Skeletal muscle tissue (tissue), 3 donors: ENCODE measurements at regions not wholly inside any gene's neighbourhood (a gene's known extent, or its start where the extent isn't known, plus 50 kb on each side); places are given as distances from the start of the nearest gene placed in this dataset.
"Not testable (repeated sequence)": the region's sequence is repeated elsewhere in the genome, so short reads cannot be mapped to it uniquely, and the experiment has no call there.

Experiments
- H3K27ac ChIP-seq: one replicate; pipeline ENCODE4 v1.7.0; 2013; ENCODE audit warnings: mild to moderate bottlenecking, low read depth, low read length, inconsistent platforms
- H3K27me3 ChIP-seq, 3 donors: one replicate each; pipeline ENCODE4 v1.7.0; 2013; ENCODE audit warnings: low read length in 3 of 3; ENCODE audit not compliant: control insufficient read depth in 3 of 3, insufficient read depth in 3 of 3
- H3K36me3 ChIP-seq, 3 donors: one replicate each; pipeline ENCODE4 v1.7.0; 2013; ENCODE audit warnings: low read length in 3 of 3; ENCODE audit not compliant: control insufficient read depth in 3 of 3, insufficient read depth in 3 of 3
- H3K4me1 ChIP-seq, 3 donors: one replicate each; pipeline ENCODE4 v1.7.0; 2013; ENCODE audit warnings: low read length in 3 of 3, mild to moderate bottlenecking in 3 of 3; ENCODE audit not compliant: control insufficient read depth in 3 of 3, insufficient read depth in 3 of 3
- H3K4me3 ChIP-seq, 3 donors: one replicate each; pipeline ENCODE4 v1.7.0; 2013; ENCODE audit warnings: low read length in 3 of 3
- H3K9ac ChIP-seq, 3 donors: one replicate each; pipeline ENCODE4 v1.7.0; 2013; ENCODE audit warnings: low read length in 3 of 3, mild to moderate bottlenecking in 3 of 3, moderate library complexity in 2 of 3, low read depth in 1 of 3
- H3K9me3 ChIP-seq, 3 donors: one replicate each; pipeline ENCODE4 v1.7.0; 2013; ENCODE audit warnings: low read length in 3 of 3; ENCODE audit not compliant: control insufficient read depth in 3 of 3
- donor health status: Osteomylitis.

DNA sequence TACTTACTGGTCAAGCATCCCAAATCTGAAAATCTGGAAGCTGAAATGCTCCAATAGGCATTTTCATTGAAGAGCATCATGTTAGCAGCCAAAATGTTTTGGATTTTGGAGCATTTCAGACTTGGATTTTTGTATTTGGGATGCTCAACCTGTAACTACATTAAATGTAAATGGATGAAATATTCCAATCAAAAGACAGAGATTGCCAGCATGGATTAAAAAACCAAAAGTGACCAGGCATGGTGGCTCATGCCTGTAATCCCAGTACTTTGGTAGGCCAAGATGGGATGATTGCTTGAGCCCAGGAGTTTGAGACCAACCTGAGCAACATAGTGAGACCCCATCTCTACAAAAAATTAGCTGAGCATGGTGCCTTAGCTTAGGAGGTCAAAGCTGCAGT lies 110.3 kb downstream of the URB2 start:
- Histone ChIP-seq H3K4me3 (no peak overlapping the region), H3K4me1 (no peaks in the 10 kb centered on the region), H3K9me3 (peaks cover 0 to 16% (median 2%) of the 10 kb centered on the region in 3 donors), H3K27me3 (no peaks in the 10 kb centered on the region), H3K27ac (no peak overlapping the region), H3K9ac (no peak overlapping the region), H3K36me3 (no peaks in the 10 kb centered on the region)

DNA sequence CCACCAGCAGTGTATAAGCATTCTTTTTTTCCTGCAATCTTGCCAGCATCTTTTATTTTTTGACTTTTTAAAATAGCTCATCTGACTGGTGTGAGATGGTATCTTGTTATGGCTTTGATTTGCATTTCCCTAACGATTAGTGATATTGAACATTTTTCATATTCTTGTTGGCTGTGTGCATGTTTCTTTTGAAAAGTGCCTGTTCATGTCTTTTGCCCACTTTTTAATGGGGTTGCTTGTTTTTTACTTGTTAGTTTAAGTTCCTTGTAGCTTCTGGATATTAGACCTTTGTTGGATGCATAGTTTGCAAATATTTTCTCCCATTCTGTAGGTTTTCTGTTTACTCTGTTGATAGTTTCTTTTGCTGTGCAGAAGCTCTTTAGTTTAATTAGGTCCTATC lies 116.6 kb downstream of the URB2 start:
- not testable (repeated sequence) for H3K9me3 ChIP-seq, H3K4me3 ChIP-seq, H3K9ac ChIP-seq, H3K36me3 ChIP-seq, H3K27me3 ChIP-seq, H3K27ac ChIP-seq, H3K4me1 ChIP-seq

DNA sequence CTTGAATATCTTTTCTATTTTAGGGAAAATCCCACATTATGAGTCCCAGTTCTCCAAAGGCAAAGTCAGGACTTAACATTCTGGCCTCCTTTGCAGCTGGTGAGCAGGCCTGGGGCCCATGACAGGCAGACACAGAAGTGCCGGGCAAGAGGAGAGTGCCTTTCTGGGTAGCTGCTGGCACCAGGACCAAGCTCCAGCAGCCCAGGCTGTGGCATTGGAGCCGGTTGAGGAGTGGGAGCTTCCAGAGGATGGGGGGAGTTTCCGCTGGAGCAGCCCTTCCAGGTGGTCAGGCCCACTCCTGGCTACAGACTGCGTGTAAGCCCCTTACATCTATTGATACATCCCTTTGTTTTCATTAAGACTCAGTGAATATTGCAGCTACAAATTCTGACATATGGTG lies 123.9 kb downstream of the URB2 start:
- Histone ChIP-seq H3K9me3 (no peaks in the 10 kb centered on the region), H3K27me3 (no peaks in the 10 kb centered on the region), H3K9ac (no peak overlapping the region), H3K36me3 (no peaks in the 10 kb centered on the region), H3K4me1 (no peaks in the 10 kb centered on the region), H3K27ac (no peak overlapping the region), H3K4me3 (no peak overlapping the region)

DNA sequence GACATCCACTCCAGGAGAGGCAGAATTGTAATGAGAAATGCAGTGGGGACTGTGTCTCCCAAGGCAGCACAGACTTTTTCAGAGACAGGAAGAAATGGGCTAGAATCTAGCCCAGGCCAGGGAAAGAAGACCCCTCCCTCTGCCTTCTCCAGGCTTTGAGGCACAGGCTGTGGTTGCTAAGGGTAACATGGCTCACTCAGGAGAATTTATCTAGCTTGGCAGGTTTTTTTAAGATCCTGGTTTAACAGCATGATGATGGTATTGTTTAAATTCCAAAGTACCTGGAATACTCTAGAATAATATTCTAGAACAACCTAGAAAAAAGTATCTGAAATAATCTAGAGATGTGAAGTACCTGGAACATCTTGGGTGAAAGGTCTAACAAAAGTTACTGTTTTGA lies 125.6 kb downstream of the URB2 start:
- Histone ChIP-seq H3K27me3 (no peaks in the 10 kb centered on the region), H3K36me3 (no peaks in the 10 kb centered on the region), H3K4me3 (no peak overlapping the region), H3K9me3 (no peaks in the 10 kb centered on the region), H3K9ac (no peak overlapping the region), H3K4me1 (no peaks in the 10 kb centered on the region), H3K27ac (no peak overlapping the region)

DNA sequence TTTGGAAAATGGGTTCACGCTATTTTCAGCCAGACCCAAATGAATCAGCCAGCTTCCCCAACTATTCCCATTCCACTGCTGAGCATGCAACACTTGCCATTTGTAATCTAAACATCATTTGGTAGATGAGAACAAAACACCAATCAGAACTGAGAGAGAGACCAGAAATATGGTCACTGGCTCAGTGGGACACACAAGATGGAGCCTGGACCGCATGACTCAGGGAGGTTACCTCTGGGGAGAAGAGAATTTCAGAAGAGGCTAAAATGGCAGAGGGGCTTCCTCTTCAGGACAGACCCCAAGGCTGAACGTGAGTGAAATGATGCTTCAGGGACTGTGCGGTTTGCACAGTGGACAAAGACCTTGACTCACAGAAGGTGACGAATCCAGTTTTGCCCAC lies 126.6 kb downstream of the URB2 start:
- H3K27ac ChIP-seq, result no peak overlapping the region
- H3K4me3 ChIP-seq, result no peak overlapping the region
- no peak overlapping the region for H3K9ac ChIP-seq

DNA sequence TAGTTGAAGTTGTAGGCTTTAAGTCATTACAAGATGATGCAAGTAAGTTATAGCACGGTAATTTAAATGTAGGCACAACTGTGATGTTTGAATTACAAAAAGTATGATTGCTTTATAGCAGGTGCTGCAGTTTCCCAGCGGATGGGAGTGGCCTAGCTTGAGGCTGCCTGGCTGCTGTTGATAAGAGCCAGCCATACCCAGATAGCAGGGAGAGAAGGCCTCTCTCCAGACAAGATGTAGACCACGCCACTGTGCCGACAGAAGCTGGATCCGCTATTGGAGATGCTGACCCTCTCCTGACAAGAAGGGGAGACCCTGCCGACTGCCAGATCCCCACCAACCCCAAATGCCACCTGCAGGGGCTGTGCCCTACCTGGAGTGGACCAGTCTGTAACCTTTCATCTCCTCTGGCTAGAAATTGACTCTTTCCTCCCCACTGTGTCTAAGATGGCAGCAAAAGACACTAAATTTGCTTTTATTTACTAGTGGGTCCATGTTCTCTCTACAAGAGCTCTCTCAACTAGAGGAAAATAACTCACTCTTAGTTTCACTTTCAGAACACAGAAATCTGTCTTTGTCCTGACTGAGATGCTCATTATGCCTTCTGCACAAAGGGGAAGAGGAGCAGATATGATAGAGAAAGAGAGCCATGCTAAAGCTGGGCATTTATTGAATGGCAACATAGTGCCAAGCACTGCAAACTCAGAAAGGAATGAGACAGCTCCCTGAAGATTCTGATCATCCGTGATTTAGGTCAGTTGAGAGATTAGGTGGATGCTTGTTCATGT lies 127.9 kb downstream of the URB2 start:
- peaks cover 0 to 4% (median 4%) of the 10 kb centered on the region in 3 donors for H3K9me3 ChIP-seq
- H3K36me3 ChIP-seq, result no peaks in the 10 kb centered on the region
- no peaks in the 10 kb centered on the region for H3K4me1 ChIP-seq
- no peaks in the 10 kb centered on the region for H3K27me3 ChIP-seq
- no peak overlapping the region for H3K27ac ChIP-seq
- H3K4me3 ChIP-seq, result no peak overlapping the region
- H3K9ac ChIP-seq, result no peak overlapping the region

More for the DNA sequence above, 126.6 kb downstream of the URB2 start:
- Histone ChIP-seq H3K4me1 (no peaks in the 10 kb centered on the region), H3K27me3 (no peaks in the 10 kb centered on the region), H3K9me3 (peaks cover 0 to 4% (median 4%) of the 10 kb centered on the region in 3 donors), H3K36me3 (no peaks in the 10 kb centered on the region)

DNA sequence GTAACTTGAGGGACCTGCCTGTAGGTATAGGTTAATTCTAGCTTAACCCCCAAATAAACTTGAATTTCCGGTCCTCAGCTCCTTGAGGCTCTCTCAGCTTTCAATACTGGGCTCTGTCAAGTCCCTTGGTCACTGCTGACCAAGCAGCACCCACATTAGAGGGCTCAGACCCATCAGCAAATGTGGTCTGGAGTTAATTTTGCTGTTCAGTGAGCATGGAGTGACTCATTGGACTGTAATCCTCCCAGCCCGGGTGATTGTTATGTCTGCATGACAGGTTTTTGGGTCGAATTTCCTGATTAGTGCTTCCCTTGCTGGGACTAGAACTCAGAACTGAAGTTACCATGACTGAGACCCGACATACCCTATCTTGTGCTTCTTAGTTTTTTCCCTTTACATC lies 130.6 kb downstream of the URB2 start:
- no peak overlapping the region for H3K27ac ChIP-seq
- H3K36me3 ChIP-seq, result no peaks in the 10 kb centered on the region
- H3K9me3 ChIP-seq, result peaks cover 0 to 4% (median 4%) of the 10 kb centered on the region in 3 donors
- no peaks in the 10 kb centered on the region for H3K4me1 ChIP-seq
- no peak overlapping the region for H3K4me3 ChIP-seq
- no peaks in the 10 kb centered on the region for H3K27me3 ChIP-seq
- H3K9ac ChIP-seq, result no peak overlapping the region

DNA sequence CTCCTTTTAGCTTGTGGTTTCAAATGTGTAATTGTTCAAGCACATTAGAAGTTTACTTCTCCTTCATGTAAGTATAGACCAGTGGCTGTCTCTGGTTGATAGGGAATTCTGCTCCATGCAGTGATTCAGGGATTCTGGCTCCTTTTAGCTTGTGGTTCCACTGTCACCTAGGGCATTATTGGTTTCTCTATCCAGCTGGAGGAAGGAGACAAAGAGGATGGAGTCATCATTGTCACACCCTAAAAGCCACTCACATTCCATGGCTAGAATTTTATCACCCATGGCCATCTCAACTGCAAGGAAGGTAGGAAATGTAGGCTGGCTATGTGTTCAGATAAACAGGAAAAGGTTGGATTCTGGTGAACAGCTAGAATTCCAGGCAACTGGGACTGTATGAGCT lies 131.2 kb downstream of the URB2 start:
- Histone ChIP-seq H3K9me3 (peaks cover 0 to 4% (median 4%) of the 10 kb centered on the region in 3 donors), H3K27me3 (no peaks in the 10 kb centered on the region), H3K4me1 (no peaks in the 10 kb centered on the region), H3K4me3 (no peak overlapping the region), H3K9ac (no peak overlapping the region), H3K36me3 (no peaks in the 10 kb centered on the region), H3K27ac (no peak overlapping the region)

DNA sequence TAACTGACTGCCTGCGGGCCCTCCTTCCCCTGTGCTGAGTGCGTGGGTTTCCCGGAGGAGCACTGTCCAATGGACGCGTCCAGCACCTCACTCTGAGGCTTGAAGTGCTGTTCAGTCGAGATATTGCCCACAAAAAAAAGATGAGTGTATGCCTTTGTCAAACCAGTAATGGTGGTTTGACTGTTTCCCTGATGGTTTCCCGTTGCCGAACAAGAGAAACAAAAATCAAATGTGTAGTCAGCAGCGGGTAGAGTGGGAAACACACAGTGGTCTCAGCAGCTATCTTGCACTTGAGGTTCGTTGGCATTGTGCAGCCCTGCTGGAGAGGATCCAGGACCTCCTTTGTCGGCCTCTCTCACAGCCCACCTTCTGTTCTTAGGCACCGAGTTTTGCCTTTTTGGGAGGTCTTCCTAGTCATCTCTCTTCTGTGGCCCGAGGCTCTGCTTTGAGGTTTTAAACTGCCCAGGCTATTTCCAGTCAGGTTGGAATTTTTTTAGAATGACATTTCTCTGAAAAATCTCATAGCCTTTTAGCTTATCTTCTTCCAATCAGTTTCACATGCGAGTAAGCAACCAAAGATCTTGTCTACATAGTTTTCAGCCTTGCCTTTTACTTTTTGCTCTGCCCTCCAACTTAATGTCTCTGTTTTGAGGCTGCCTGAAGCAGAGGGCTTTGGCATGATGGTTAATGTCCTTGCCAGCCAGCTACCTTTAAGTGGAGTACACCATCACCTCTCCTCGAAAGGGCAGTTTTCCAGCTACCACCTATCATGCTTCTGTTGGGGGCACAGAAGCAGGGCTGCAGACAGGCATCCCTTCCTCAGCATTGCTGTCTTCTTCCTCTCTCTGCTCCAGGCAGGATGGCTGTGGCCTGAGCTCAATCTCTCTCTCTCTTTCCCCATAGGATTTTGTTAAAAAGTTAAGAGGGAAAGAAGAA lies 132.3 kb downstream of the URB2 start:
- no peak overlapping the region for H3K27ac ChIP-seq
- H3K9me3 ChIP-seq, result peaks cover 0 to 4% (median 4%) of the 10 kb centered on the region in 3 donors
- H3K9ac ChIP-seq, result no peak overlapping the region
- no peaks in the 10 kb centered on the region for H3K27me3 ChIP-seq
- H3K4me1 ChIP-seq, result no peaks in the 10 kb centered on the region
- H3K4me3 ChIP-seq, result no peak overlapping the region
- H3K36me3 ChIP-seq, result no peaks in the 10 kb centered on the region

DNA sequence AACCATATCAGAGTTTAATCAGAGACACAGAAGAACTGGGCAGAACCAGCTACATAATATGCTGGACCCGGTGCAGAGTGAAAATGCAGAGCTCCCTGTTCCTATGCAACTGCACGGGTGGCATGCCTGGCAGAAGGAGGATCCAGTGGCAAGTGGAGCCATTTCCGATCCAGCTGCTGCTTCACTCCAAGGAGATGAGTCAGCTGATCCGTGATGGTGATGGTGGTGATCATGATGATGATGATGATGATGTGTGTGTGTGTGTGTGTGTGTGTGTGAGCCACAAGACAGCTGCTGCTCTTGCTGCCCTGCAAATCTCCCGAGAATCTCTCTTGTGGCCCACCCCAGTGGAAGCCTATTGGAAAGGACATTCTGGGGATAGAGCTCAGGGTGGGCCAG lies 133.0 kb downstream of the URB2 start:
- H3K27me3 ChIP-seq, result no peaks in the 10 kb centered on the region
- no peaks in the 10 kb centered on the region for H3K36me3 ChIP-seq
- H3K9ac ChIP-seq, result no peak overlapping the region
- no peak overlapping the region for H3K4me3 ChIP-seq
- H3K4me1 ChIP-seq, result no peaks in the 10 kb centered on the region
- no peak overlapping the region for H3K27ac ChIP-seq
- H3K9me3 ChIP-seq, result peaks cover 0 to 4% (median 4%) of the 10 kb centered on the region in 3 donors
